Mucosa of descending colon (tissue), 3 donors: ENCODE measurements at regions not wholly inside any gene's neighbourhood (a gene's known extent, or its start where the extent isn't known, plus 50 kb on each side); places are given as distances from the start of the nearest gene placed in this dataset.

ENCODE experiments used
- ATAC-seq: fragments of 200-7000 bp; cut with Tn5 transposase; one replicate; pipeline ENCODE4 v1.9.1; 2020; ENCODE audit warnings: mild to moderate bottlenecking, moderate library complexity
- DNase-seq, 3 donors: peaks; one replicate each; pipeline ENCODE4 v3.0.0-alpha.2; 2020
- H3K36me3 ChIP-seq: fragments of 200-600 bp; one replicate; pipeline ENCODE4 v1.8.0; 2021; ENCODE audit warnings: low read depth, mild to moderate bottlenecking
- H3K4me1 ChIP-seq: fragments of 200-600 bp; one replicate; pipeline ENCODE4 v1.8.0; 2021; ENCODE audit warnings: low read depth, mild to moderate bottlenecking
- H3K4me3 ChIP-seq: fragments of 200-600 bp; one replicate; pipeline ENCODE4 v1.8.0; 2021; ENCODE audit warnings: mild to moderate bottlenecking
- H3K9me3 ChIP-seq: fragments of 200-600 bp; one replicate; pipeline ENCODE4 v1.8.0; 2021; ENCODE audit warnings: mild to moderate bottlenecking
- CTCF ChIP-seq: fragments of 200-600 bp; IDR thresholded peaks from one replicate; pipeline ENCODE4 v1.8.0; 2022; ENCODE audit warnings: antibody characterized with exemption, mild to moderate bottlenecking
- intact Hi-C, 2 donors: fragments of 100-400 bp; cut with DNase I in 1 of 2; cut with micrococcal nuclease in 1 of 2; formaldehyde crosslinking; loops; one replicate each; pipeline versions ENCODE4 v1.11.0 to v1.11.1; 2022; cut with DNase I, micrococcal nuclease
- donor health status: DM: no; HTN: no; CAD: no; lungs with moderate emphysema.
- donor health status: DM: no; HTN: no; CAD: no.
- donor health status: DM: no; HTN: yes; CAD: no.

DNA sequence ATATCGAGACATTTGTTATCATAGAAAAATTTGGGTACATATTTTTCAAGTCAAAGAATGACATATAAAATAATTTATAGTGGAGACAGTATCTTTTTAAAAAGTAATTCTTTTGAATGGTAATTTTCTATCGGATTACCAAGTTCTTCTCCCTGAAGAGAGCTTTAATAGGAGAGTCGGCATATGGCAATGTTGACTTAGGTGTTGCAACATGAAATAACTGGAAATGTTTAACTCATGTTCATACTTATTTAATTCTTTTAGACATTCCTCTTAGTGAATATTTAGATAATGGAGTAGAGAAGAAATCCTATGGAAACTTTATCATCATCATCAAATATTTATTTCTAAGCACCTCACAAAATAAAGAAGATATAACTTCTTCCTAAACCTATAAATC lies 118.2 kb upstream of the CTNND2 start:
- H3K9me3 ChIP-seq: peaks cover 4% of the 10 kb centered on the region
- no peaks in the 10 kb centered on the region for H3K4me1 ChIP-seq
- ATAC-seq: no peak
- TF ChIP-seq CTCF: no peak
- intact Hi-C loops: no loop called here
- no peak for DNase-seq
- no peak overlapping the region for H3K4me3 ChIP-seq
- H3K36me3 ChIP-seq: no peaks in the 10 kb centered on the region

- TF ChIP-seq CTCF: no peak
- ATAC-seq (no peak), DNase-seq (no peak)
- Histone ChIP-seq H3K4me3 (no peak overlapping the region), H3K4me1 (no peaks in the 10 kb centered on the region), H3K36me3 (no peaks in the 10 kb centered on the region), H3K9me3 (no peaks in the 10 kb centered on the region)
- intact Hi-C loops: no loop called here
Measured at GRCh38 chr5:12019306-12019705, 115.1 kb upstream of the CTNND2 start.

GRCh38 chr5:12017007-12017406 lies 112.8 kb upstream of the CTNND2 start:
- Histone ChIP-seq H3K4me1 (no peaks in the 10 kb centered on the region), H3K36me3 (no peaks in the 10 kb centered on the region), H3K9me3 (no peaks in the 10 kb centered on the region), H3K4me3 (no peak overlapping the region)
- DNase-seq: no peak
- ATAC-seq: no peak
- no peak for TF ChIP-seq CTCF
- intact Hi-C loops: no loop called here

DNA sequence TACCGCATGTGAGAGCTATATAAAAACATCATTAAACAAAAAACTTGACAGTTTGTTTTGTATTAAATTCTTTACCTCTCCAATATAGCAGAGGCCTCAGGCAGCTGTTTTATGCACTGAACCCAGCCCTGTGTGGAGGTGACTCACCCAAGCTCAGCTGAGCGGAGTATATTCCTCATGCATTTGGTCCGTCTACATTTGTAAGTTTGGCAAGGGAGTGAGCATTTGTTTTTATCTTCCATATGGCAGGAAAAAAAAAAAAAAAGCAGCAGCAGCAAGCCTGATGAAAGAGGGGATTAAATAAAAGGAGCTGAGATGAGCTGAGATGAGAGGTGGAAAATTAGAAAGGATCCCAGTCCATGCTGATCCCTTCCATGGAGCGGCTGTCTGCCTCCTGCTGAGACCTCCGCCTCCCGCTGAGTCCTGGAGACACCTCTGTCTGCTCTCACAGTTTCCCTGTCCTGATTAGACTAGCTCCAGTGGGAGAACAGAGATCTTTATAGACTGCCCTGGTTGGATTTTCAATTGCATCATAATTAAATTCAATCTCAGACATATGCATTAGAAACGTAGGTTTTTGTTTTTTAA lies 112.0 kb upstream of the CTNND2 start:
- H3K4me1 ChIP-seq: no peaks in the 10 kb centered on the region
- no peaks in the 10 kb centered on the region for H3K36me3 ChIP-seq
- no peaks in the 10 kb centered on the region for H3K9me3 ChIP-seq
- no peak for TF ChIP-seq CTCF
- DNase-seq (no peak), ATAC-seq (no peak)
- intact Hi-C loops: no loop called here
- H3K4me3 ChIP-seq: no peak overlapping the region

GRCh38 chr5:12013351-12013750 lies 109.1 kb upstream of the CTNND2 start:
- no peak for TF ChIP-seq CTCF
- H3K9me3 ChIP-seq: no peaks in the 10 kb centered on the region
- H3K4me3 ChIP-seq: no peak overlapping the region
- H3K4me1 ChIP-seq: no peaks in the 10 kb centered on the region
- no peak for ATAC-seq
- no peak for DNase-seq
- H3K36me3 ChIP-seq: no peaks in the 10 kb centered on the region
- intact Hi-C loops: no loop called here

DNA sequence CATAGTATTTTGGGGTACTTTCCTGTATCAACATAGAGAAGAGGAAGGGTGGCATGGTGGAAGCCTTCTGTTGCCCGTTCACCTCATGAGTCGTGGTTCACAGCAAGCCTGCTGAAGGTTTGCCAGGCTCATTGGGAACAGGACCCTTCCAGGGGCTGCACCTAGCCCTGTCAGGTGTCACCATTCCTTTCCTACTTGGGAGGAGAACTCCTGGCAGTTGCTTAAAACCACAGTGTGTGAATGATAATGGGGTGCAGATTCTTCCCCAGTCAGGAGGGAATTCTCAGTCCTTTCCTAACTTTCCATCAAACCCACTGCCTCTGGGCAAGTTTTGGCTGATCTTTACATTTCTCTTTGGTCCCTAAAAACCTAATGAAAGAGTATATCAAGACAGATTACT lies 99.4 kb upstream of the CTNND2 start:
- ATAC-seq: no peak

More for the DNA sequence above, 99.4 kb upstream of the CTNND2 start:
- Histone ChIP-seq H3K4me3 (no peak overlapping the region), H3K4me1 (no peaks in the 10 kb centered on the region), H3K36me3 (no peaks in the 10 kb centered on the region), H3K9me3 (no peaks in the 10 kb centered on the region)
- intact Hi-C loops: no loop called here
- no peak for TF ChIP-seq CTCF
- DNase-seq: no peak
